Stimulated activated CD8-positive, alpha-beta memory T cell treated with anti-CD3 and anti-CD28 coated beads, Interleukin-7, amount 100 ng/mL, for 48 hours (primary cell): ENCODE measurements at regions not wholly inside any gene's neighbourhood (a gene's known extent, or its start where the extent isn't known, plus 50 kb on each side); places are given as distances from the start of the nearest gene placed in this dataset.
"Not testable (repeated sequence)": the region's sequence is repeated elsewhere in the genome, so short reads cannot be mapped to it uniquely, and the experiment has no call there.

Experiments
- DNase-seq, 2 donors: peaks; one replicate each; pipeline ENCODE4 v3.0.0-alpha.2; 2020; ENCODE audit warnings: low read depth in 1 of 2; ENCODE audit errors: extremely low read depth in 1 of 2

DNA sequence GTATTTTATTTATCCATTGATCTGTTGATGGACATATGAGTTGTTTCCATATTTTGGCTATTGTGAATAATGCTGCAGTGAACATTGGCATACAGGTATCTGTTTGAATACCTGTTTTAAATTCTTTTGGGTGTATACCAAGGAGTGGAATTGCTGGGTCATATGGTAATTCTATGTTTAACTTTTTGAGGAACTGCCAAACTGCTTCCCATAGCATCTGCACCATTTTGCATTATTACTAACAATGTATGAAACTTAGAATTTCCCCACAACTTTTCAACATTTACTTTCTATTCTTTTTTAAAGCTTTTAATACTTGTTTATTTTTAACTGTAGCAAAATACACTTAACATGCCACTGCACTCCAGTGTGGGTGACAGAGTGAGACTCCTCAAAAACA is 57.0 kb upstream of the MSN start:
- DNase-seq = no peak

DNA sequence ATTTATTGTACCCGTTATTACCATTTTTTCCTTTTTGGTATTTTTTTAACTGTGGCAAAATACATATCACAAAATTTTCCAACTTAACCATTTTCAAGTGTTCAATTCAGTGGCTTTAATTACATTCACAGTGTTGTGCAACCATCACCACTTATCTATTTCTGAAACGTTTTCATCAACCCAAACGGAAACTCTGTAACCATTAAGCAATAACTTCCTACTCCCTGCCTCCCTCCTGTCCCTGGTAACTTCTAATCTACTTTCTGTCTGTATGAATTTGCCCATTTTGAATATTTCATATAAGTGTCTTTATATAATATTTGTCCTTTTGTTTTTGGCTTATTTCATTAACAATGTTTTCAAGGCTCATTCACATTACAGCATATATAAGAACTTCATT is 57.4 kb upstream of the MSN start:
- no peak for DNase-seq

DNA sequence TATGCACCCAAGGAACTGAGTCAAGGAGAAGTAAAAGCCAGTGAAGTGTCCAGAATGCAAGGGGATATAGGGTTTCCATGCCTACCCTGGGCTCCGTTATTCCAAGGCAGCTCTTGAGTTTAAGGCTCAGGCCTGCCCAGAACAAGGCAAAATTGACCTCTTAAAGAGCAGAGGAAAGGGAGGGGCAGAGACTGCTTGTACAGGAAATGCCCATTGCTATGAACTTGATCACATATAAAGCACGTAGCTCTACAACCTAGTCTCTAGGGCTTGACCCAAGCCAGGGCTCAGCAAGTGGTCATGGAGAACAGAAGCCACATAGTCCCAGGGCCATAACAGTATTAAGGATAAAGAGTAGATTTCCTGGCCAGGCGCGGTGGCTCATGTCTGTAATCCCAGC is 58.2 kb upstream of the MSN start:
- DNase-seq = no peak

DNA sequence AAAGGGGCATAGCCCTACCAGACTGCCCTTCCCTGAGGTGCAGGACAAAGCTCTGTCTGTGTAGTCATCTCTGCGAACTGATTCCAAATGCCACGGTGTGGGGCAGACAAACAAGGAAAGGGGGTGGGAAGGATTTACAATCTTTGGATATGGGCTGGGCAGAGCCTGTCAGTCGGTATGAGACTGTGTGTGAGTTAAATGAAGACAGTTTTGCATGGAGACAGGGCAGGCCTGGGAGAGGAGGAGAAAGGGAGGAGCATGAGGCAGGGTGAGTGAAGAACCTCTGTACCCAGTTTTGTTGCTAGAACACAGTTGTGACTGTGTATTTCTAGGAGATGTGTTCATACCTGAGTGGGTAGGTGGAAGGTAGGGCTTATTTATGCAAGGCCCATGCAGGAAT is 59.4 kb upstream of the MSN start:
- no peak for DNase-seq

DNA sequence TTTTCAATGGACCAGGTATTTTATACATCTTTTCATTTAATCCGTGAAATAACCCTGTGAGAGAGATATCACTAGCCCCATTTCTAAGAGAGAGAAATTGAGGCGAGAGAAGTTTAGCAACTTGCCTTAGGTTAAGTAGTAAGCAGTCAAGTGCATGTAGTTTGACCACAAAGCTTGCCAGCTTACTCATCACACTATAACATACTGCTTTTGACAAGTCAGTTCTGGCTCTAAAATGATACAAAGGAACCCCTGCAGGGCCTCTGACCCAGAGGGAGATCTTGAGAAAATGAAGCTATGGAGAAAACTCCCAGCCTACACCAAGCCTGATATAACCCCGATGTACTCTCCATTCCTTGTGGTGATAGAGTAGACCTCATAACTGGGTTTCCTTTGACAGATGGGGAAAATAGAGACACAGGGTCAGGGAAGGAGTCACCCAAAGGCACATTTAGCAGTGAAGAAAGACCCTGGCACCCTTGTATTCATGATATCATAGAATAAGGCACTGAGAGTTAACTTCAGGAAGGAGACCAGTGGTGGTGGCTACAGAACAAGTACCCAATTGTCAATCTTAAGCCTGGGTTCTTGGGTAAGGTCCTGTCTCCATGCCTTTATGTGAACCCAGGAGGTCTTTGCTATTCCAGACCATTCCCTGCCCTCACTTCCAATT is 60.2 kb upstream of the MSN start:
- no peak for DNase-seq

DNA sequence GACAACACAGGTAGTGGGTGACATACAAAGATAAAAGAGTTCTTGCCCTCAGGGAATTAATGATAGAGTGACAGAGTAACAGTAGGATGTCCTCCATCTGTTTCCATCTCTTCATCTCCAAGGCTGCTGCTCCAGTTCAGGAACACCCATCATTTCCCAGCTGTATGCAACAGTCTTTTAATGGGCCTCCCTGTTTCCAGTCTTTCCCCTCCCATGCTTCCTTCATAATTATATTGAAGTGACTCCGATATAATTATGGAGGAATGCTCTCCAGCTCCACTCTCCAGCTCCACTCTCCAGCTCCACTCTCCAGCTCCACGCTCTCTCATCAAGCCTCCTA is 65.3 kb upstream of the MSN start:
- DNase-seq = no peak

DNA sequence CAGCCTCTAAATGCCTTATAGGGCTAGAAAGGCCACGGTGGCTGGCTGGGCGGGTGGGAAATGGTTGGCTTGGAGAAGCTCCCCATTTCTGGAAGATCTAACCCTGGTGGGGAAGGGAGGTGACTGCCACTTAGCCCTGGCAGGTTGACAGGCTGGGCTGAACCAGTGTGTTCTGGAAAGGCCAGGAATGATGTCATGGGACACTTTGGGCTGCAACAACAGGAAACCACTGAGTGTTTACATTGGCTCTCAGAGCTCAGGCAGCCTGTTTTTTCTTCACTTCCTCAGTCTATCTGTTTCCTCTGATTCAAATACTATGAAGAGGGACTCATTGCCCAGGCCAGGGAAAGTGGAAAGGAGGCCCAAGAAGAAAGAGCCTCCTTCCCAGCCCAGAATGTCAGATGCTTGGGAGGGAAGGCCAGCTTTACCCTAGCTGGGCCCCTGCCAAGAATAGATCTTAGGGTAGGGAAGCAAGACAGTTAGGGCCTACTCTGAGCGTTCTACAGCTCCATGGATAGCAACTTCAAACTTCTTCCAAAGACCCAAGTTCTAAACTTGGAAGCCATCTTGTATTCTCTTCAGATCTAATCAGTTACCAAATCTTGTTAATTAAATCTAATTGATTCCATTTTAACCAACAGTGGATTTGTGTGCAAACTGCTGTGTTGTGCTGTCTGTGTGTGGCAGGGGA is 65.8 kb upstream of the MSN start:
- DNase-seq = peak in 1 of 2 donors; percentile 9

DNA sequence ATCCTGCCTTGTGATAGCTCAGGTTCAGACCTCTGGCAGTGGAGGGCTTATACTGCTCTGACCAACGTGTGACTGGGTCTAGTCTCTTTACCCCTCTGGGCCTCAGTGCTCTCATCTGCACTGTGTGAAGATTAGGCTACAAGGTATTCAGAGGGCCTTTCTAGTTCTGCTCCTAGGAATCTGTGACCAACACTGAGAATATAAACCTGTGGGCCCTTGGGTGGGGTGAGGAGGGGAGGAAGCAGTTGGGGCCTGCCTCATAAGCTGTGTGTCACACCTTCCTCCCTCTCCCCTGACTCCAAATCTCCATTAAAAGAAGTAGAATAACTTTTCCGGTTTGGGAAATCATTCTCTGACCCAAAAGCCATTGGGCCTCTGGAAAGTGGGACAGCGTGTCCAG is 66.3 kb upstream of the MSN start:
- DNase-seq = peak in 1 of 2 donors; percentile 3

DNA sequence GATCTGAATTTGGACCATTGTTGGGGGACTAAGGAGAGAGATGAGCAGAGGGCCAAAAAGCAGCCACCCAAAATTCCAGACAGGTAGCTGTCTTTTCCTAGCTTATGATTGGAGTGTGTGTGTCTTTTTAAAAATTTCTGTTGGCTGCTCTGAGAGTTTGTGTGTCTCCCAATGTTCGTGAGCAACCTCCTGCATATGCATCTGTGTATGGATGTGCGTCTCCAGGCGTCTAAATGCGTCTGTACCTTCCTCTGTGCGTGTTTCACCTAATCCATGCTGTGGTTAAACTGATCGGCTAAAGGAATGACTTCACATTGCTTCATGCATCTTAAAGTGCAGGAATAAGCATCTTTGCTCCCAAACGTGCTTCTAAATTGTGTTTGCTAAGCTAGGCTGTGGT is 65.5 kb upstream of the LAS1L start:
- no peak for DNase-seq

DNA sequence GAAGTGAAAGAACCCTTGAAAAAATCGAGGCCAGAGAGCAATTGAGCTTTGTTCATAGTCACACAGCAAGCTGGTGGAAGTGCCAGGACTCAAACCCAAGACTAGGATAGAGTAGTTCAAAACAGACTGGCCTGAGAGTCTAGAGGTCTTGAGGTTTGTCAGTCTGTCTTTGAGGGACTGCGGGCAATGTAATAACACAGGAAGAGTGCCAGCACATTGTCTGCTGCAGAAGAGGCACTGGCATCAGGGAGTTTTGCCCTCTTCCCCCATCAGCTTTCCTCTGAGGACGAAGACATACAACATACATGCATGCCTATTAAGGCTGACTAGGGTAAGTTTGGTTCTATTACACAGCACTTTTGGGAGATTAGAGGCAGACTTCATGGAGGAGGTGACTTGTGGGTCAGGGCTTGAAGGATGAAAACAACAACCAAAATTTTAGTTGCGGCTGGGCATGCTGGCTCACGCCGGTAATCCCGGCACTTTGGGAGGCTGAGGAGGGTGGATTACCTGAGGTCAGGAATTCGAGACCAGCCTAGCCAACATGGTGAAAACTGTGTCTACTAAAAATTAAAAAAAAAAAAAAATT is 64.1 kb upstream of the LAS1L start:
- DNase-seq = no peak

DNA sequence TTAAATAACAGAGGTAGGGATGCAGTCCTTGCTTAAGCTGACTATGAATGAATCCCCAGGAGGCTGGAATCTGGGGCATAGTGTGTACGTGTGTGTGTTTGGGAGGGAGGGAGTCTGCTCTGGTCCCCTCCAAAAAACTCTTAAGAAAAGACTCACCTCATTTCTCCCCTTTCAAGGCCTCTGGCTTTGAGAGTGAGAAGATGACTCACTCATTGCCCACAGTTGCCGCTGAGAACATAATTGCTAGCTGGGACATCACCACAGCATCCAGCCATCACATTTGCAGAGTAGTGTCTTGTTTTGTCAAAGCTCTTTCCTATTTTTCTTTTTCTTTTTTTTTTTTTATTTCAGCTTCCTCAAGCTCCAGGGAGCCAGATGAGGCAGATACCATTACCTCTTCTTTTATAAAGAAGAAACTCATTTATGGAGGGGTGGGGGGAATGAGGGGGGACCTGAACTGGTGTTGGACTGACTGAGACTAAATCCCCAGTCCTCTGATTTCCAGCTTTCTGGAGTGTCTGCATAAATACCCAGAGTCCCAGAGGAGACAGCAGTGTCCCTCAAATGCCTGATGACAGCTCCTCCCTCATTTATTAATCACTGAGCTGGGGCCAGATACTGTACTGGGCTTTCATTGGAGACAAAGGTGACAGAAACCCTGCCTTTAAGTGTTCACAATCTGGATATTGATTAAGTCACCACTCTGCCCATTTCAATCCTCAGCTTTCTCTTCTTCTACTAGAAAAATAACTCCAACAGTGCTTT is 61.9 kb upstream of the LAS1L start:
- peak in 1 of 2 donors; percentile 24 for DNase-seq

DNA sequence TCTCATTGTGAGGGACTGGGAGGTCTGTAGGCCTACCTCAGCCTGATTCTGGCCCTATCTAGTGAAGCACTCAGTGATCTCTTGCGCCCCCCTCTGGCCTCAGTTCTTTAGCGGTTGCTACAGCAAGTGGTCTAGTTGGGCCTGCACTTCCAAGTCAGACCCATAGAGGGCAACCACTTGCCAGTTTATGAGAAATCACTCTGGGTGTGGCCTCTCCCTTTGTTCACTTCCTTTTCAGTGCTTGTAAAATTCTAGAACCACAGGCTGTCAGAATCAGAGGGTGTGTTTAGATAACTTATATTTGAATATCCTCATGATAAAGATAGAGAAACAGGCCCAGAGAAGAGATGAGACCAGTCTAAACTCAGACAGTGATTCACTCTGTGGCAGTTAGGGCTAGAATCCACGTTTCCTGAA is 60.9 kb upstream of the LAS1L start:
- DNase-seq = peak; percentile 75 to 91

DNA sequence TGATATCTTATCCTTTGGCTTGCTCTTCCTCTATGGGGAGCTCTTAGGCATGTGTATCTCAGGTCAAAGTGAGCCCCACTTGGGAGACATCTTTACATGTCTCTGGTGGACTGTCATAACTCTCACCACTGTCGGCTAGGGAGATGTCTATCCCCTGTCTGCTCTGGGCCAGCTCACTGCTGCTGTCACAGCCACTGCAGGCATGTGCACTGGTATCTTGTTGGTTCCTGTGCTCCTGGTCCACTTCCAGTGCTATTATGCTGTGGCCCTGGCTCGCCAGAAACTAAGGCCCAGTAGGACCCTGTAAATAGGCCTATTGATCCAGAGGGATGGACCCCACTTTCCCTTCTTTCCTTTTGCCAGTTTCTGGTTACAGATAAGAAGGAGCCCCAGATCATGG is 56.6 kb upstream of the LAS1L start:
- no peak for DNase-seq

DNA sequence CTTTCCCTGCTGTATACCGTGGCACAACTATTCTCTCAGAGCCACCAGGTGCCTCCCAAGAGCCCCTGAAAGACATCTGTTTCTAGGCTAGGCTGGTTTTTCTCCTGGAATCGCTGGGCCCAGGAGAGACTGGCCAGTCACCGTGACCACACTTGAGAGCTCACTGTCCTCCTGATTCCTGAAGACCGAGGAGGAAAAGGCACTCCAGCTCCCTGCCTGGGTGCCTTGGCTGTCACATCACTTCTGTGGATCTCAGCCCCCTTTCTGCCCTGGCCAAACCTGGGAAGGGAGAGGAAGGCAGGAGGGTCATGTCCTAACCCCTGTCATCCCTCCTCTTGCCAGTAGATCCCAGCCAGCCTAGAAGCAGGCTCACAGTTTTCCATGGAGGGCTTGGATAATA is 54.7 kb upstream of the LAS1L start:
- DNase-seq = no peak

DNA sequence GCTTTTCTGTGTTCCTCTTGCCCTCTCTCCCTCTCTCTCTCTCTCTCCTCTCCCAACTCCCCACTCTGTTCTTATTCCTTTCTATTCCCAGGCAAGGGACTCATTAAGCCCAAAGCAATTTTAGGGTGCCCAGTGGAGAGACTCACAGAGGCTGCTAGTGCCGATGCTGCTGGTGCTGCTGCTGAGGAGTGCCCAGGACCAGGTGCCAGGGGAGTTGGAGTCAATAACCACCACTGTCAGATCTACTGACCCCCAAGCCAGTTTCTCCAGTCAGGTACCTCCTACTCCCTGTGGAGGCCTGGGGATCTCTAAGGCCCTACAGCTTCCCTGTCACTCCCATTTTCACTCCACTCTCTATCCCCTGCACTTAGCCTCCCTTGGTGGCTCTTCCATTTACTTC is 54.2 kb upstream of the LAS1L start:
- DNase-seq = no peak

DNA sequence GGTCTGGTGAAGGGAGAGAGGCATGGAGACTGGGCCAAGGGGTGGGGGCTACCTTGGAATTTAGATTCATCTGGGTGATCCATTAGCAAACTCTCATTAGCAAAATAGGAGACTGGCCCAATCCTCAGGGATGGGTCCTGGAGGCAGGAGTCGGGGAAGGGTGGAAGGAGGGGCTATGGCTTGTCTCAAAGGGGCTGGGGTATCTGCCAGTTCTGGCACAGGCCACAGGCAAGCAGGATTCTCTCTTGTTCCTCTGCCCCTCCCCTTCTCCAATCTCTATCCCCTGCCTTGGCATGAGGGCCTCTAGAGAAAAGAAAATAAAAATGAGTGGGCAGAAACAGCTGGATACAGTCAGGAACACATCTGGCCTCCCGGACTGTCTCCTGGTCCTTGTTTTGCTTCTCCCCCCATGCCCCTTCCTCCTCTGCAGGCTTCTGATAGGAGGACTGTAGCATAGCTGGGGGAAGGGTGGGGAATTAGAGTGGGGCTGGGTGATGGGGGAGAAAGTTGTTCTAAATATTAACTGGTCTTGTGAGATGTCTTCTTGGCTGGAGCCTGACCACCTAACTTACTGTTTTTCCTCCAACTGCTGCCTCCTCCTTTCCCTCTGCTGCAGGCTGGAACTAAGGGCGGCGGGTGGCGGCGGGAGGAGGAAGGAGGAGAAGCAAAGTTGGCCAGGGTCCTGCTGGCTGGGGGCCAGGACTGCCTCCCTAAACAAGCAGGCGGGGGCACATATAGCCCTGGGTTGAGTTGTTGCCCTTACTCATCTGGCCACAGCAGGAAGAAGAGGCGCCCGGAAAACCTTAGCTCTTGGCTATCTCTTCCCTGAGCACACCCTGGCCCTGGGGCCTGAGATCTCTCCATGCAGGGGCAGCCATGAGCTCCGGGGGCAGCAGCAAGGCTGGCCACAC is 53.3 kb upstream of the LAS1L start:
- DNase-seq = no peak

DNA sequence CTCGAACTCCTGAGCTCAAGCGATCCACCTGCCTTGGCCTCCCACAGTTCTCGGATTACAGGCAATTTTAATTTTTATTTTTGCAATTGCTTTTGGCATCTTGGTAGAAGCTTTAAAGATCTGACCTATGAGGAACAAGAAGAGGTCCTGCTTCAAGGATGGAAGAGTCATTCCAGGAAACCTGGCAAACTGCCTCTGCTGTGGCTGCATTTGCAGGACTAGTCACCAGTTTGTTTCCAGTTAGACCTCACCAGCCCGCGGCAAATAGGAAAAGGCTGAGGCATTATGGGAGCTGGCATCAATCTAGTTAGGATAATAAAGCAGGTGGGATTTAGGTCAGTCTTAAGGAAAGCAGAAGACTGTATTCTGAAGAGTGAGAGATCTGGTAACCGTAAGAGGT is 51.9 kb upstream of the LAS1L start:
- no peak for DNase-seq

DNA sequence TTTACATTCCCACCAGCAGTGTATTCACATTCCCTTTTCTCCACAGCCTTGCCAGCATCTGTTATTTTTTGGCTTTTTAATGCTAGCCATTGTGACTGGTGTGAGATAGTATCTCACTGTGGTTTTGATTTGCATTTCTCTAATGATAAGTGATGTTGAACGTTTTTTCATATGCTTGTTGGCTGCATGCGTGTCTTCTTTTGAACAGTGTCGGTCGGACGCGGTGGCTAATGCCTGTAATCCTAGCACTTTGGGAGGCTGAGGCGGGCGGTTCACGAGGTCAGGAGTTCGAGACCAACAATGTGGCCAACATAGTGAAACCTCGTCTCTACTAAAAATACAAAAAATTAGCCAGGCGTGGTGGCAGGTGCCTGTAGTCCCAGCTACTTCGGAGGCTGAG is 50.6 kb upstream of the LAS1L start:
- DNase-seq = not testable (repeated sequence)
